HEK293 (cell line): ENCODE measurements at regions not wholly inside any gene's neighbourhood (a gene's known extent, or its start where the extent isn't known, plus 50 kb on each side); places are given as distances from the start of the nearest gene placed in this dataset.
"Not testable (repeated sequence)": the region's sequence is repeated elsewhere in the genome, so short reads cannot be mapped to it uniquely, and the experiment has no call there.

ENCODE experiments used
- CTCF ChIA-PET: fragments of 350-600 bp; formaldehyde crosslinking; extraction: SDS; loops from one replicate; lab custom pipeline; 2021; ENCODE audit warnings: antibody characterized with exemption; lab: Yijun Ruan, JAX
- POLR2A ChIA-PET: fragments of 300-600 bp; formaldehyde crosslinking; extraction: SDS; loops from one replicate; lab custom pipeline; 2020; ENCODE audit warnings: antibody characterized with exemption, inconsistent platforms; lab: Yijun Ruan, JAX
- H3K27ac ChIP-seq: fragments of 200-500 bp; sonication (Bioruptor generic); 2 replicates; pipeline ENCODE4 v1.5.1; 2014; ENCODE audit warnings: low read depth, low read length, control low read depth, inconsistent platforms; ENCODE audit errors: extremely low read depth
- H3K36me3 ChIP-seq, 2 experiments: fragments of 200-500 bp in 1 of 2; sonication (Bioruptor generic) in 1 of 2; 1 replicate in 1 of 2; 2 replicates in 1 of 2; pipeline ENCODE4 v1.5.1; 2014 to 2017; ENCODE audit warnings: inconsistent platforms in 2 of 2, low read length in 2 of 2; ENCODE audit not compliant: control insufficient read depth in 2 of 2, insufficient read depth in 1 of 2
- H3K4me1 ChIP-seq: fragments of 200-500 bp; sonication (Bioruptor generic); 2 replicates; pipeline ENCODE4 v1.5.1; 2014; ENCODE audit warnings: mild to moderate bottlenecking, low read length, inconsistent platforms; ENCODE audit not compliant: control insufficient read depth, insufficient read depth
- H3K4me3 ChIP-seq: 2 replicates; pipeline ENCODE4 v1.5.1; 2011; ENCODE audit warnings: low read depth, mild to moderate bottlenecking, control low read depth, low read length, moderate library complexity
- H3K9me3 ChIP-seq: fragments of 200-500 bp; sonication (Bioruptor generic); 2 replicates; pipeline ENCODE4 v1.5.1; 2014; ENCODE audit warnings: low read depth, low read length, inconsistent platforms; ENCODE audit not compliant: control insufficient read depth, insufficient read depth
- AEBP2 ChIP-seq: fragments of 450-650 bp; formaldehyde crosslinking; IDR thresholded peaks from 2 replicates; pipeline ENCODE4 v1.5.1; 2016; ENCODE audit warnings: missing biosample characterization, missing genetic modification characterization, borderline replicate concordance
- MZF1 ChIP-seq: fragments of 450-650 bp; formaldehyde crosslinking; IDR thresholded peaks from 2 replicates; pipeline ENCODE4 v1.5.1; 2017; ENCODE audit warnings: missing biosample characterization, missing genetic modification characterization, borderline replicate concordance
- REST ChIP-seq: fragments of 450-650 bp; formaldehyde crosslinking; IDR thresholded peaks from 2 replicates; pipeline ENCODE4 v1.5.1; 2016; ENCODE audit warnings: missing biosample characterization, missing genetic modification characterization
- SP2 ChIP-seq: fragments of 450-650 bp; formaldehyde crosslinking; IDR thresholded peaks from 2 replicates; pipeline ENCODE4 v1.5.1; 2016; ENCODE audit warnings: missing biosample characterization, missing genetic modification characterization
- WT1 ChIP-seq: fragments of 450-650 bp; formaldehyde crosslinking; IDR thresholded peaks from 2 replicates; pipeline ENCODE4 v1.5.1; 2016; ENCODE audit warnings: missing biosample characterization, missing genetic modification characterization
- YY1 ChIP-seq: fragments of 450-650 bp; formaldehyde crosslinking; IDR thresholded peaks from 2 replicates; pipeline ENCODE4 v1.5.1; 2018; ENCODE audit warnings: missing biosample characterization, missing genetic modification characterization
- ZBTB21 ChIP-seq: fragments of 450-650 bp; formaldehyde crosslinking; IDR thresholded peaks from 2 replicates; pipeline ENCODE4 v1.5.1; 2017; ENCODE audit warnings: missing biosample characterization, missing genetic modification characterization
- ZIC2 ChIP-seq: fragments of 450-650 bp; formaldehyde crosslinking; IDR thresholded peaks from 2 replicates; pipeline ENCODE4 v1.5.1; 2016; ENCODE audit warnings: missing biosample characterization, missing genetic modification characterization
- ZNF138 ChIP-seq: fragments of 450-650 bp; formaldehyde crosslinking; IDR thresholded peaks from 2 replicates; pipeline ENCODE4 v1.5.1; 2016; ENCODE audit warnings: missing biosample characterization, missing genetic modification characterization, borderline replicate concordance
- ZNF2 ChIP-seq: fragments of 450-650 bp; formaldehyde crosslinking; IDR thresholded peaks from 2 replicates; pipeline ENCODE4 v1.5.1; 2016; ENCODE audit warnings: missing biosample characterization, missing genetic modification characterization
- ZNF26 ChIP-seq: fragments of 450-650 bp; formaldehyde crosslinking; IDR thresholded peaks from 2 replicates; pipeline ENCODE4 v1.5.1; 2016; ENCODE audit warnings: missing biosample characterization, missing genetic modification characterization
- ZNF280C ChIP-seq: fragments of 450-650 bp; formaldehyde crosslinking; IDR thresholded peaks from 2 replicates; pipeline ENCODE4 v1.5.1; 2016; ENCODE audit warnings: missing biosample characterization, missing genetic modification characterization
- ZNF37A ChIP-seq: fragments of 450-650 bp; IDR thresholded peaks from 2 replicates; pipeline ENCODE4 v1.5.1; 2018; ENCODE audit warnings: missing biosample characterization, missing genetic modification characterization
- ZNF423 ChIP-seq: fragments of 450-650 bp; formaldehyde crosslinking; IDR thresholded peaks from 2 replicates; pipeline ENCODE4 v1.5.1; 2016; ENCODE audit warnings: missing biosample characterization, missing genetic modification characterization
- ZNF560 ChIP-seq: fragments of 450-650 bp; formaldehyde crosslinking; IDR thresholded peaks from 2 replicates; pipeline ENCODE4 v1.5.1; 2017; ENCODE audit warnings: missing biosample characterization, missing genetic modification characterization, borderline replicate concordance
- ZNF639 ChIP-seq: fragments of 450-650 bp; formaldehyde crosslinking; IDR thresholded peaks from 2 replicates; pipeline ENCODE4 v1.5.1; 2016; ENCODE audit warnings: missing biosample characterization, missing genetic modification characterization
- ZNF645 ChIP-seq: fragments of 450-650 bp; formaldehyde crosslinking; IDR thresholded peaks from 2 replicates; pipeline ENCODE4; 2016; ENCODE audit warnings: missing biosample characterization, missing genetic modification characterization
- ZNF76 ChIP-seq: fragments of 450-650 bp; formaldehyde crosslinking; IDR thresholded peaks from 2 replicates; pipeline ENCODE4; 2016; ENCODE audit warnings: low read depth, missing biosample characterization, missing genetic modification characterization, borderline replicate concordance
- ZNF785 ChIP-seq: fragments of 450-650 bp; formaldehyde crosslinking; IDR thresholded peaks from 2 replicates; pipeline ENCODE4 v1.5.1; 2016; ENCODE audit warnings: missing biosample characterization, missing genetic modification characterization
- ZNF792 ChIP-seq: fragments of 450-650 bp; formaldehyde crosslinking; IDR thresholded peaks from 2 replicates; pipeline ENCODE4 v1.5.1; 2016; ENCODE audit warnings: missing biosample characterization, missing genetic modification characterization
- ZSCAN16 ChIP-seq: fragments of 450-650 bp; formaldehyde crosslinking; IDR thresholded peaks from 2 replicates; pipeline ENCODE4 v1.5.1; 2016; ENCODE audit warnings: missing biosample characterization, missing genetic modification characterization

- no peaks in the 10 kb centered on the region for H3K36me3 ChIP-seq
- H3K4me1 ChIP-seq, result no peaks in the 10 kb centered on the region
- H3K9me3 ChIP-seq, result no peaks in the 10 kb centered on the region
- TF ChIP-seq ZNF26 (tag by site-specific recombination) (no peak), ZNF423 (tag by site-specific recombination) (no peak), ZIC2 (no peak), ZNF76 (tag by site-specific recombination) (no peak), SP2 (tag by site-specific recombination) (no peak), ZNF639 (tag by site-specific recombination) (no peak), ZNF2 (tag by site-specific recombination) (no peak), ZSCAN16 (tag by site-specific recombination) (no peak)
- TF ChIP-seq, all 188 proteins: peak for 0
- POLR2A ChIA-PET, result no interaction called here
- no peak overlapping the region for H3K4me3 ChIP-seq
- no peak overlapping the region for H3K27ac ChIP-seq
- CTCF ChIA-PET, result interaction anchor here (0.6 kb wide), 1 partner anchor 447 kb away, joined by 3 read pairs; no protein-coding TSS in a partner anchor
Observed at GRCh38 chr10:81662837-81663236, 212.2 kb upstream of the NRG3 start.

- H3K36me3 ChIP-seq, H3K4me3 ChIP-seq, CTCF ChIA-PET, H3K9me3 ChIP-seq, H3K4me1 ChIP-seq, POLR2A ChIA-PET, H3K27ac ChIP-seq: not testable (repeated sequence)
Observed at GRCh38 chr10:81664800-81665199, 210.2 kb upstream of the NRG3 start.

GRCh38 chr10:81674941-81675340 lies 200.1 kb upstream of the NRG3 start:
- H3K4me1 ChIP-seq, result no peaks in the 10 kb centered on the region
- ChIA-PET POLR2A (no interaction called here), CTCF (no interaction called here)
- H3K9me3 ChIP-seq, result no peaks in the 10 kb centered on the region
- H3K27ac ChIP-seq, result no peak overlapping the region
- H3K4me3 ChIP-seq, result no peak overlapping the region
- H3K36me3 ChIP-seq, result no peaks in the 10 kb centered on the region
- TF ChIP-seq REST (tag by site-specific recombination) (no peak), AEBP2 (tag by site-specific recombination) (no peak), ZNF645 (no peak), WT1 (tag by site-specific recombination) (no peak), ZNF560 (tag by site-specific recombination) (no peak), ZNF792 (tag by site-specific recombination) (no peak), MZF1 (no peak), ZBTB21 (tag by site-specific recombination) (no peak), ZNF37A (tag by site-specific recombination) (no peak), ZNF280C (no peak), ZNF138 (tag by site-specific recombination) (no peak), YY1 (tag by site-specific recombination) (no peak), ZNF785 (tag by site-specific recombination) (no peak)
